Thoracic aorta (tissue), 2 donors: ENCODE measurements at regions not wholly inside any gene's neighbourhood (a gene's known extent, or its start where the extent isn't known, plus 50 kb on each side); places are given as distances from the start of the nearest gene placed in this dataset.

Experiments used
- ATAC-seq: fragments of 150-250 bp; one replicate; pipeline ENCODE4 v1.8.0; 2017; ENCODE audit warnings: low read depth; ENCODE audit not compliant: insufficient number of reproducible peaks, low FRiP score
- DNase-seq: peaks from one replicate; pipeline ENCODE4 v3.0.0-alpha.2; 2020; ENCODE audit warnings: low spot score
- H3K27ac ChIP-seq, 2 donors: fragments of 200-600 bp; sonication (generic); 1 replicate in 1 of 2; 2 replicates in 1 of 2; pipeline ENCODE4 v1.5.1; 2016; ENCODE audit warnings: mild to moderate bottlenecking in 2 of 2, moderate library complexity in 2 of 2
- H3K27me3 ChIP-seq: fragments of 200-600 bp; sonication (generic); replicated peaks from 2 replicates; pipeline ENCODE4 v1.6.0; 2016; ENCODE audit warnings: mild to moderate bottlenecking; ENCODE audit not compliant: insufficient read depth
- H3K36me3 ChIP-seq: fragments of 200-600 bp; sonication (generic); one replicate; pipeline ENCODE4 v1.5.1; 2016
- H3K4me1 ChIP-seq, 2 donors: fragments of 200-600 bp; sonication (generic); 1 replicate in 1 of 2; 2 replicates in 1 of 2; pipeline versions ENCODE4 v1.5.1 to v1.6.0; 2016; ENCODE audit warnings: low read depth in 2 of 2, mild to moderate bottlenecking in 1 of 2; ENCODE audit not compliant: control insufficient read depth in 1 of 2
- H3K4me3 ChIP-seq: fragments of 200-600 bp; sonication (generic); 2 replicates; pipeline ENCODE4 v1.5.1; 2016; ENCODE audit warnings: mild to moderate bottlenecking
- H3K9me3 ChIP-seq: fragments of 200-600 bp; sonication (generic); 2 replicates; pipeline ENCODE4 v1.5.1; 2016
- TF ChIP-seq, protein P1 (sequence below): fragments of 200-600 bp; sonication (generic); IDR thresholded peaks from one replicate; pipeline ENCODE4 v1.5.1; 2019; ENCODE audit warnings: antibody characterized with exemption

DNA sequence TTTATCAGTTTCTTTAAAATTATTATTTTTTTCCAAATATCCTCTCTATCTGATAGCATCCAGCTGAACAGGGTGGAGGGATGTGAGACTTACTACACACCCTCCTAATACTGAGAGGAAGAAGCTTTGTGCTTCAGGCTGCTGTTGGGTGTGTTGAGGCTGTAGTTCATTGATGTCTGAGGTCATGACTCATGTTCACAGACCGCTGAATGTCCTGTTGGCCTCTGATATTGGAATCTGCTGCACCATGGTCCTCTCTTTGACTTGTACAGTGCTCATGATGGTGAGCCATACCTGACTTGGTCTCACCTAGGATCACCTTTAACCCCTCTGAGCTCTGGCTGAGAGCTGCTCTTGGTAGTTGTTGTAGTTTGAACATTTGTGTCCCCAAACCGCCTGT, 302.9 kb downstream of the SATB1 start:
- ATAC-seq (no peak), DNase-seq (no peak)
- H3K27ac ChIP-seq = no peak overlapping the region
- H3K36me3 ChIP-seq = no peaks in the 10 kb centered on the region
- H3K9me3 ChIP-seq = no peaks in the 10 kb centered on the region
- H3K4me3 ChIP-seq = no peak overlapping the region
- TF ChIP-seq, protein P1, sequence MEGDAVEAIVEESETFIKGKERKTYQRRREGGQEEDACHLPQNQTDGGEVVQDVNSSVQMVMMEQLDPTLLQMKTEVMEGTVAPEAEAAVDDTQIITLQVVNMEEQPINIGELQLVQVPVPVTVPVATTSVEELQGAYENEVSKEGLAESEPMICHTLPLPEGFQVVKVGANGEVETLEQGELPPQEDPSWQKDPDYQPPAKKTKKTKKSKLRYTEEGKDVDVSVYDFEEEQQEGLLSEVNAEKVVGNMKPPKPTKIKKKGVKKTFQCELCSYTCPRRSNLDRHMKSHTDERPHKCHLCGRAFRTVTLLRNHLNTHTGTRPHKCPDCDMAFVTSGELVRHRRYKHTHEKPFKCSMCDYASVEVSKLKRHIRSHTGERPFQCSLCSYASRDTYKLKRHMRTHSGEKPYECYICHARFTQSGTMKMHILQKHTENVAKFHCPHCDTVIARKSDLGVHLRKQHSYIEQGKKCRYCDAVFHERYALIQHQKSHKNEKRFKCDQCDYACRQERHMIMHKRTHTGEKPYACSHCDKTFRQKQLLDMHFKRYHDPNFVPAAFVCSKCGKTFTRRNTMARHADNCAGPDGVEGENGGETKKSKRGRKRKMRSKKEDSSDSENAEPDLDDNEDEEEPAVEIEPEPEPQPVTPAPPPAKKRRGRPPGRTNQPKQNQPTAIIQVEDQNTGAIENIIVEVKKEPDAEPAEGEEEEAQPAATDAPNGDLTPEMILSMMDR = no peak
- no peaks in the 10 kb centered on the region for H3K27me3 ChIP-seq
- H3K4me1 ChIP-seq = no peaks in the 10 kb centered on the region

DNA sequence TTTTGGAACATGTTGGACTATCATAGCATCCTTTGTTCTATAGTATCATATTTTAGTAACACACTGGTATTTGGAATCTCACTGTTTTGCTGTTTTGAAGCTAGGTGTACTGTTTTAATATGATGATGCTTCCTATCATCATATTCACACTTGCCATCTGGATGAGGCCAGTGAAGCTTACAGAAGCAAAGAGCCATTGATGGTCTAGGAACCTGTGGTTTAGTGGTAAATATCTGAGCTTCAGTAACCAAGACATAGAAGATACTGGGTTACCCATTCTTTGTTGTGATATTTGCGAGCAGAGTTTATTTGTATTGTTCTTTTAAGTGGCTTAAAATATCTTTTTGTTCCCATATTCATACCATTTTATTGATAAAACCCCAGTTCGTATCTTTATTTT, 304.1 kb downstream of the SATB1 start:
- Histone ChIP-seq H3K27me3 (no peaks in the 10 kb centered on the region), H3K27ac (no peak overlapping the region), H3K4me3 (no peak overlapping the region), H3K4me1 (no peaks in the 10 kb centered on the region), H3K36me3 (no peaks in the 10 kb centered on the region), H3K9me3 (no peaks in the 10 kb centered on the region)
- TF ChIP-seq, protein P1 = no peak
- DNase-seq (no peak), ATAC-seq (no peak)

DNA sequence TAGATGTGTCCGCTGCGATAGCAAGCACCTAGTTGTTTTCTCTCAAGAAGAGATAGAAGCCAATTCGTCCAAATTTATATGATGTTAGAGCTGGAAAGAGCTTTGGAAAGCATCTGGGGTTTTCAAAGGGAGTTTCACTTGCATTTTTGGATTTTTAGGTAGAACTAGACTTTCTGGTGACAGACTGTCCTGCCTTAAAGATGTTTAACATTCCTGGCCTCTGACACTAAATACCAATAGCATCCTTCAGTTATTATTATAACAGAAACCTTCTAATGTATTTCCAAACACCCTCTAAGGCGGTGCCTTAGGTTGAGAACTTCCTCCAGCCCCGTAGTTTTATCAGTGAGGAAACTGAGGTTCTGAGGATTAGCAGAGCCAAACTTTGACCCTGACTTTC, 305.3 kb downstream of the SATB1 start:
- Histone ChIP-seq H3K4me1 (no peaks in the 10 kb centered on the region), H3K27me3 (no peaks in the 10 kb centered on the region), H3K9me3 (no peaks in the 10 kb centered on the region), H3K4me3 (no peak overlapping the region), H3K27ac (no peak overlapping the region), H3K36me3 (no peaks in the 10 kb centered on the region)
- TF ChIP-seq, protein P1 = no peak
- DNase-seq (no peak), ATAC-seq (no peak)

DNA sequence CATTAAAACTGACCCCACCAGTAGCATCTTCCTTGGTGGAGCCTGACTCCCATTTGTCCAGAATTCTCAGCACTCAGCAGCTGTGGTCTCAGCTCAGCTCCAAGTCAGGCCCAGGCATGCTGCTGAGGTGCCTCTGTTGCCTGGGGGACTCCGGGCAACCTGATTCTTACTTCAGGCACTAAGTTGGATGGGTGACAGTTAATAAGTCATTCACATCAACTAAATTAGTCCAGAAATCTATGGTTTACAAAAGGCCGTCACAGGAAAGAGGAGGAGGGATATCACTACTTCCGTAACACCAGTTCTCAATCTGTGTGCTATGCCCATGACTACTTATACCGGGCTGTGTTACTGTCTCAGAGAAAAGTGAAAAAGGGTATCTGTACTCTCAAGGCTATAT, 310.2 kb downstream of the SATB1 start:
- TF ChIP-seq, protein P1 = no peak
- Histone ChIP-seq H3K27me3 (no peaks in the 10 kb centered on the region), H3K9me3 (no peaks in the 10 kb centered on the region), H3K4me1 (no peaks in the 10 kb centered on the region), H3K4me3 (no peak overlapping the region), H3K27ac (no peak overlapping the region), H3K36me3 (no peaks in the 10 kb centered on the region)
- DNase-seq = no peak
- no peak for ATAC-seq

DNA sequence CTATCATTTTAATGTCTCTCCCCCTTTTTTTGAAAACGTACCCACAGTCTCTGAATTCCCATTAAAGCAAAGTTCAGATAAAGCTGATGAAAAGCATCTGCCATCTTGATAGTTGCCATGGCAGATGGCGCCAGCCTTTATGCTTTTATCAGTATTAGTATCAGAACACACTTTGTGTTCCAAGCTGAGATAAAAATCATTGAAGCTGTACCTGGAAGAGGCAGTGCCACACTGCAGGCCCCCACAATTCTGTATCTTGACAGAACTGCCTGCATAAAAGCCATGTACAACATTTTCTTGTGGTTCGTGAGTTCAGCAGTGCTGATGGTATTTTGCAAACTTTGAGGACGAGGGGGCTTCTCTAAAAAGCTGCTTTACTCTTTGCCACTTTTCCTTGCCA, 311.7 kb downstream of the SATB1 start:
- H3K36me3 ChIP-seq = no peaks in the 10 kb centered on the region
- no peaks in the 10 kb centered on the region for H3K27me3 ChIP-seq
- H3K4me1 ChIP-seq = no peaks in the 10 kb centered on the region
- H3K4me3 ChIP-seq = no peak overlapping the region
- TF ChIP-seq, protein P1 = no peak
- H3K27ac ChIP-seq = no peak overlapping the region
- ATAC-seq (no peak), DNase-seq (no peak)
- H3K9me3 ChIP-seq = no peaks in the 10 kb centered on the region
